HPDE6-E6E7 (cell line): ENCODE measurements at regions not wholly inside any gene's neighbourhood (a gene's known extent, or its start where the extent isn't known, plus 50 kb on each side); places are given as distances from the start of the nearest gene placed in this dataset.
A peak's percentile ranks its signal among the peaks of the same experiment; 100 is the strongest.

ENCODE experiments used
- DNase-seq: peaks from one replicate; pipeline ENCODE4 v3.0.0; 2011; ENCODE audit warnings: missing footprints; ENCODE audit errors: extremely low spot score

DNA sequence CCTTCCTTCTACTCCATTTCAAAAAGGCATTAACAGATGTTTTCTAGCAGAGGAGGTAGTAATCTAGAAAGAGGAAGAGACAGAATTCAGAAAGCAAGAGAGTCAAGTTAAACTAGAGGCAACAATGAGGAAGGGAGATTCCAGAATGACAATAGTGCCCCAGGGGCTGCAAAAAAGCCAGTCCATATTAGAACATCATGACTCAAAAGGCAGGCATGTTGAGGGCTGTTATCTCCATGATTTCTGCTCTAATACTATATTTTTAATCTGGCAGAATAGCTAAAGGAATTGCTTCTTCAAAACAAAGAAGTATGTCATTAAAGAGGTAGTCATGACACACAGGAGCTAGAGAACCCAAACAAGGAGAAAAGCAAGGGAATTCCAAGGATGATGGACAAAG, 599.6 kb downstream of the INHBA start:
- DNase-seq, result no peak

DNA sequence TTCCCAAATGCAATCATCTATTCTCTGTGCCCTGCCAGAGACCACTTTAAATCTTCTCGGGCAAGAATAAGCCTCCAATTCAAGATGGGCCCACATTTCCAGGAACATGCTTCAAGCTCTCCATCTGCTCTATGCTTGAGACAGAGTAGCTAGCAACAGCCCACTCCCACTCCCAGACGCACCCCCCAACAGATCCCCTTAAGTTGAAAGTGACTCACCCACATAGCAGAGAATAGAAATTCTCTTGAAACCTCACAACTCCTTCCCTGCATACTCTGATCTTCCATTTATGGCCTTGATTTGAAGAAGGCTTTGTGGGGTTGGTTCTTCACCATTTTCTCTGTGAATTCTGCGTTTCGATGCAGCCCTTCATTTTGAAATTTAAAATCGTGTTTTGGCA, 604.0 kb downstream of the INHBA start:
- no peak for DNase-seq

DNA sequence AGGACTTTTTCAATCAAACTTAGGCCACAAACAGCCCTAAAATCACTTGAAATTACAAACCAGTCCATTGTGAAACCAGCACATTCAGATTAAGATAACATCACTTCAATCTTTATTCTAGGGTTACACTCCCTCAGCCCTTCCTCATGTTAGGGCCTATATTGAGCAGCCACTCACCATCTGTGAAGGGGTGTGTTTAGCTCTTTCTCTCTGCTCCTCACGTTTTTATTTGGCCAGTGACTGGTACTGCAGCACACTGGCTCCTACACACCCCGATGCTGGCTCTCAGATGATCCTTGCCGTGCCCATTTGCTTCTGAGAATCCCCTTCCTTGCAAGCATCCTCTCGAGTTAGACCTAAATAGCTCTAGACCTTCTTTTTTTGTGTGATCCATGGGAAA, 604.5 kb downstream of the INHBA start:
- DNase-seq, result no peak

DNA sequence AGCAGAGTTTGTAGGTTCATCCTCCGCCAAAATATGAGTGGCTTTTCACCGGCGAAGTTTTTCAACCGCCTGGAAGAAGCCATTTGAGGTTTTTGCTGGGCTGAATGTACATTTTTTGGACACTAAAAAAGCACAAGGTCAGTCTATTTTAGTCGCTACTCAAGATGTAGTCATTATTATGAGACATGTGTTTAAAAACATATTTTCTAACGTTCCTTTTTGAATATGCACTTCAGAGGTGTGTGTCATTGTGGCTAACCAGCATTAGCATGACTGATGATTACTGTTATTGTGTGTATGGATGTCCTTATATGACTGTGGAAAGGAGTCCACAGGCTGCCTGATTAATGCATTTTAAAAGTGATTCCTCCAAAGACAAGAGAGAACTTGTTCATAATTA, 605.4 kb downstream of the INHBA start:
- DNase-seq, result no peak

DNA sequence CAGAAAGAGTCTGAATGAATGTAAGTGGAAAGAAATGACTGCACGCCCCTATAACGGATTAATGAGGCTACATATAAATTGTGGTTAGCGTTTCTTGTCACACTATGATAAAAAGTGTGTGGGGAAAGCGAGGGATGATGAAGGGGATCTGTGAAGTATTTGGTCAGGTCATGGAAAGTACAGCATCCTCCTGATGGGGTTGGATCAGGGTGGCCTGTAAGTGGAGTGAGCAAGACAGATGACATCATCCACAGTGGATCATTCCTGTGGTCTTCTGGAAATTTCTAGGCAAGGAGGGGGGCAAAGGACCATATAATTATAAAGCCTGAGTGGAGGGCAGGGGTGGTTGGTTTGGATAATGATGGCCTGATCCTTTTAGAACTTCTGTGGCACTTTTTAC, 606.0 kb downstream of the INHBA start:
- no peak for DNase-seq

DNA sequence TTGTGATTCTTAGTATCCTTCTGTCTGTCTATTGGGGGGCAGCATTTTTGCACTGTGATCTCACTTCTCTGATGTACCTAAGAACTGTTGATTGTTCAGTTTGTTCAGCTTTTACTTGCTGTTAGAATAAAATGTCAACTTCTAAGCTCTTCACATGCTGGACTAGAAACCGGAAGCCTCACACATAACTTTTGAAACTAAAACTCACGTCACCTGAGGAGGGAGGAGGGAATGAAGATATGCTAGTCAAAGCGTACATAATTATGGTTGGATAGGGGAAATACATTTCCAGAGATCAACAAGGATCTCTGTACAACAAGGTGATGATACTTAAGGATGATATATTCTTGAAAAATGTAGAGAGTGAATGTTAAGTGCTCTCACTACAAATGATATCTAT, 609.7 kb downstream of the INHBA start:
- DNase-seq, result no peak

DNA sequence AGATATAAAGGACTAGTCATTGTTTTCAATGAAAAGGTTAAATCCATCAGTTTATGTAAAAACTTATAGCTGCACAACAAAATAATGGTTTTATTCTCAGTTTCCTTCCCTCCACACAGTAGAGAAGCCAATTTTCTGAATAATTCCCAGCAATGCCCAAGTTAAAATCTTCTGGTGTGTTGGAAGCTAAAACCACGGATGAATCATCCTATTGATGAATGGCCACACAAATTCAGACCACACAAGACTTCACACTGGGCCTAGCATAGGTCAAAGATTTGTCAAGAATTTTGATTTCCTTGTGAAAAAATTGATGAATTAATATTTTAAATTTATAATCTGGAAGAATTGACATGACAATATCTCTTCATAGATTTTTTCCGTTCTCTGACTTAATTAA, 617.6 kb downstream of the INHBA start:
- DNase-seq, result no peak

DNA sequence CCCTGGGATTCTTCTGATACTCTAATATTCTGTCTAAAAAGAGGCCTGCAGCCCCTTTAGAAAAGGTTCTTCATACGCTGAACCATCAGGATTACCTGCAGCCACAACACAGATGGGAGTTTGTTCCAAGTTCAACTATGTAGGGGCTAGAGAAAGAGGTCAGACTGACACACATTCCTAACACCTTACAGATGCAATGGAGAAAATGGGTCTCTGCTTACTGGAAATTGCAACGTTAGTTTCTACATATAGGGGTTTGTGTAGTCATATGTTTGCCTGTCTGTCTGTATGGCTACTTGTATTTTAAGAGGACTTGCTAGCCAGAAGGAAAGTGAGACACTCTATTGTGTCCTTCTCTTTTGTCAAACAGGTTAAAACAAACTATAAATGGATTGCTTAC, 618.5 kb downstream of the INHBA start:
- DNase-seq, result no peak

DNA sequence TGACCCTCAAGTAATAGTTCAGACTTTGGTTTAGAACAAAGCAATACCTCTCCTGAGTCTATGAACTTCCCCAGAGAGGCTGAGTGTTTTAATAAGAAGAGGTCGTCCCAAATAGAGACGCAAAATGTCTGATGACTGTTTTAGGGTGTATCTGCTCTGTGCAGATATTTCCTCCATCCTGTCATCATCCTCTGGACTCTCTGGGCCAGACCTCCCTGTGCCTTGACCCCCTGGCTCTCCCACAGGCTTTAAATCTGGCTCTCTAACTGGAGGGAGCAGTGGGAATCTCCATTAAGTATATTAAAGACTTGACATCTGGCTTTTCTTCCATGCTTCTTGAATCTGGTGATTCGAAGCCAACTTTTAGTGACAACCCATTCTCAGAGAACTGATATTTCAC, 633.3 kb downstream of the INHBA start:
- no peak for DNase-seq

DNA sequence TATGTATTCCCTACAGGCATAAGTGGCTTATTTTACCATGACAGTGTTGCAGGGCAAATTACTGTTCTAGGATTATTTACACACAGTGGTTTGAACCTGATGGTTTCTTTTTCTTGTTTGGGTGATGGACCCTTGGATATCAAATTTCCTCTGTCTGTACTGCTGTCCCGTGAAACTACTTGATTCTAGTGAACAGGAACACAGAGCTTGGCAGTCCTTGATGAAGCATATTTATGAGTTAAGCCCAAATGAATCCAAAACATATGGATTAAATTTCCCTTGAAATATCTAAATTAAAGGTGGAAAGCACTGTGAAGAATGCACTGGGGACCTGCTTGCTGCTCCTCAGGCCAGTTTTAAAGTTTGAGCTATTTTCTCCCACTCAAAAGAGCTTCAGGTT, 635.3 kb downstream of the INHBA start:
- DNase-seq, result no peak

DNA sequence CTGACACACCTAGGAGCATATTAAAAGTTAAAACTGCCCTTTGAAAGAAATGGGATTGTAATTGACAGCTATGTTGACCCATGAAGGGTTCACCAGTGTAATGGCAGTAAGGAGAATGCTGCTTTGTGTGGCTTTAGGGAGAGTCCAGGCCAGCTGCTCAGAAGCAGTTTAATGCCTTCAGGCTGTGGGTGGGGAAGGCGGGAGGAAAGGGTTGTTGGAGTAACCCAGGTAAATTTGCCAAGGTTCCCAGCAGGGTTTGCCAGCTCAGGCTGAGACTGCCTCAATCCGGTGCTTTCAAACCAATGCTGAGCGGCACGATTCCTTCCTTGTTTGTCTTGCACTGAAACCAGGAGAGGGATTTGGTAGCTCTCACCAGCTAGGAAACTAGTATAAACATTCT, 637.2 kb downstream of the INHBA start:
- DNase-seq, result peak; percentile 38

DNA sequence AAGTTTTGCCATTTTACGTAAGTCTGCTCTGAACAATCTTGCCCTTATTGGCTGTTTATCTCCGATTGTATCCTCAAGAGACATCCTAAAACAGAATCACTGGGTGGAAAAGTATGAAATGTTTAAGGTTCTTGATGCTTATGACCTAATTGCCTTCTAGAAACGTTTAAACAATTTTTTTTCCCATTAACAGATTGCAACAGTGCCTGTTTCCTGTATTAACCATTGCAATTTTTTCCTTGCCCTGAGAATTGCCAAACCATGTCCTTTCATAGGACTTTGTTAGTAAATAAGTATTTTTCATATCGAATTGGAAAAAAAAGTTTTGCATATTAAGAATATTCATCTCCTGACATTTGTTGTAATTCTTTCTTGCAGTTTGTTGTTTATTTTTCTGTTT, 639.8 kb downstream of the INHBA start:
- no peak for DNase-seq

DNA sequence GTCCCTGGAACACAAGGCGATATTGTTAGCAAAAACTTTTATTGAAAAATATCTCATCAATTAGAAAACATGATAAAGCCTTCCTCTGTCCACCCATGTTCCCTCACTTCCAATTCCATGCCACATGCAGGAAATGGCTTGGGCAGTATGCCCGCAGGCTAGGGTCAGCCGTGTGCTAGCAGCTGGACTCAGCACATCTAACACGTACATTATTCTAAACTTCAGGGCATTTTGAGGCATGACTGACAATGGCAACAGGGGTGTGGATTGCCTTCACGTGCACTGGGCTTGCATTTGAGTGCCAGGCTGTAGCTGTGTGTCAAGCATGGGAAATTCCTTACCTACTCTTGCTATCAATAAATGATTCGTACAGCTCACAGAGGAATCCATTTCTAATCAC, 642.1 kb downstream of the INHBA start:
- DNase-seq, result no peak

DNA sequence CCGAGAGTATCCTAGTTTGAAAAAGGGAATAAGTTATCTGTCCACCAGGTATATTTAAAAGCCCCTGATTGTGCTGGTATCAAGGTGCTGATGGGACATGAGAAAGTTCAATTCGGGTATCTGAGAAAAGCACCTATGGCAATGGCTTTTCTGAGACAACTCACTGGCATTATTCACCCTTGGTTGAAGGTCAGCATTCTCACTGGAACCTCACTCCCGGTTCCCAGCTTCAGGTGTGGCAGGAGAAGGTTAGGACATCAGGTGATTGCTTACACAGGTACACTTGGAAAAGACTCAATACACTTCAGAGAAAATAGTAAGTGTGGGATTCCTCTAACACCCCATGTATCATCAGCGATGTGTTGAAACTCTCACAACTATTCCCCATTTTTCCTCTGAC, 643.1 kb downstream of the INHBA start:
- no peak for DNase-seq

DNA sequence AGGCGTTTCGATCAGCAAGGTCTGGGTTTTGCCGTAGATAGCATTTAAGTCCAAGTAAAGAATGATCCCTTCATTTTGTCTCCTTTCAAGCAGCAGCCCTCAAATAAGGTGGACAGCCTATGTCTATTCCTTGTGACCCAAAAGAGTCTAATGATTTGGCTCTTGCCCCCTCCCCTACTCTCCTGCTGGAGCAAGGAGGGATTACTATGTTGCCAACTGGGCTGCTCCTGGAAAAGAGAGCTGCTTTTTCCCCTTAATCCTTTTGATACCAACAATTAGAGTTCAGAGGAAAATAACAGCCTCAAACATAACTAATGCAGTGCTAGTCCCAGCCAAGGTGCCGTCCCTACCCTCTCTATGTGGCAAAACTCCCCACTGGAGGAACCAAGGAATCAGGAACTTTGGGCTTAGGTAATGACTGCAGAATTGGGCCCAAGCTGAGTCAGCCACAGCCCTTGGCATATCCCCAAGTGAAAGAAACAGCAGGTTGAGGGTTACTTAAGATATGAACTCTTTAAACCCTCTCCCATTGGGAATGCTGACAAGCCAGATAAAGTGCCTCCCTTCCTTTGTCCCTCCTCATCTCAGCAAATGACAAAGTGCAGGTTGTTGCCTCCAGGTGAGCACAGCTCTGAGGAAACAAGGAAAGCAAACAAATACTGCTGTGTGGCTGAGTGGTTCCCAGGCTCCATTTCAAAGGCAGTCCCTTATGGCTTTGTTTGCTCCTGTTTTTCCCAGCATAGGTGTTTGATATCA, 643.7 kb downstream of the INHBA start:
- no peak for DNase-seq

DNA sequence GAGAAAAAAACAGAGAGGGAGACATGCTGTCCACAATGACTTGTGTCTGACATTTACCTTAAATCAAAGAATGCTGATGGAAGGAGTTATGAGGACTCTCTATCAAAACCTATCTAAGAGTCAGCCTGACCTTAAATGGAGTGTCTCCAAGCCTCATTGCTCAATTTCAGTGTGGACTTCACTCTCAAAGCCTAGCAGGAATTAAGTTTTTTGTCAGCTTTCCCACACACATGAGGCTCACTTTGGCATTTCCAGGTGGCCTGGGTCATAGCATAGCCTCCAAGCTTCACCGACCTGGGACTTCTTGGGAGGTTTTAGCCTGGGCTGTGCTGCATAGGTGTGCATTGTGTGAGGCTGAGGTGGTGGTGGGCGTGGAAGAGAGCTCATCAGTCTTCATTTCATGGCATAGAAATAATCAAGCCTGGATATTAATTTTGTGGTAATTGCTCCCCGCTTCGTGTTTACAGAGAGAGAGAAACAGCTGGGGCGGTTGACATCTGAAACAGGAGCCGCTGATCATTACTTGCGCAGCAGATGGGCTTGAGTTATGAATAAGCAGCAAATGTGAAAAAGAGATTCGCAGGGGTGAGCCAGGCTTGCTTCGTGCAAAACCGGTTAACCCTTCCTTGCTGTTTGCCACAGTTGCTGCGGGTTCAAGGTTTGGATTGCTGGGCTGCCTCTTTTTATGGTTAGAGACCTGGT, 647.8 kb downstream of the INHBA start:
- no peak for DNase-seq

DNA sequence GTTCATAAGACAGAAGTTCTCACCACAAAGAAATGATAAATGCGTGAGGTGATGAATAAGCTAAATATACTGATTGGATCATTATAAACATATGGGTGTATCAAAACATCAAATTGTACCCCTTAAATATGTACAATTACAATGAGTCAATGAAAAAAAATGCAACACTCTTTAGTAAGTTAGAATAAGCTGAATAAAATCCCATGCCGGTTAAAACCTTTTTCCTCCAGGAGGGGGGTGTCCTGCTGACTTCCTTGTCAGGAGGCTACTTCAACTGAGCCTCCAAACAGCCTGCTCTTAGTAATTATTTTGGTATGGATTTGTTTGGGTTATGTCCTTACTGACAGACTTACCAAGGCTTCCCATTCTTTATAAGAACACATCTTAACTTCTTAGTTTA, 649.1 kb downstream of the INHBA start:
- no peak for DNase-seq

DNA sequence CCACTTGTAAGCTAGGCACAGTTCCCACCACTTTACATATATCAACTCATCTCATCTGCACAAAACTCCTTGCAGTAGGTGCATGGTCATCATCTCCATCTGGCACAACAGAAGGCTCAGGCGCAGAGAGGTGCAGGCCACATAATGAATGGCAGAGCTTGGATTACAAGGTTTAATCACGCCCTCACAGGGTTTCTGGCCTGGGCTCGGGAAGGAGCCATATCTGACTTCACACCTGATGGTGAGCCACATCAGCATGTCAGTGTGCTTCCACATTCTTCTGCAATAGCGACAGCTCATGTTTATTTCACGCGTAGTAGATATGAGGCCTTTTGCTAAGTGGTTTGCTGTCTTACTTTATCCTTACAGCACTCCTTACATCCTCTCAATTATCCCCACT, 650.2 kb downstream of the INHBA start:
- no peak for DNase-seq

DNA sequence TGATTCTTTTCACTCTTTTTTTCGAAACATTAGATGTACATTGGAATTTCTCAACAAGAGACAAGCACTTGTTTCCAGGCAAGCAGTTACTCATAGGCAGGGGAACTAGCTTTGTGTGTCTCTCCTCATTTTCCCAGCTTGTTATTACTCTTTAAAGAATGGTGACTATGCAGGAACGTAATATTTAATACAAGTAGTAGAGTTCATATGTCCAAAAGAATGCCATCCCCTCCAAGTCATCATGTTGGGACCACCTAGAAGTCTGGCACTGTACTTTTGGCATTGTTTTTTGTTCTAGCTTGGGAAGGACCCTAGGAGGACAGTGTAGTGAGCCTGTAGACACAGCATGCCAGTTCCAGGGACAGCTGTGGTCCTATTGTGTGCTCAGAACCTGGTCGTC, 650.7 kb downstream of the INHBA start:
- DNase-seq, result no peak

DNA sequence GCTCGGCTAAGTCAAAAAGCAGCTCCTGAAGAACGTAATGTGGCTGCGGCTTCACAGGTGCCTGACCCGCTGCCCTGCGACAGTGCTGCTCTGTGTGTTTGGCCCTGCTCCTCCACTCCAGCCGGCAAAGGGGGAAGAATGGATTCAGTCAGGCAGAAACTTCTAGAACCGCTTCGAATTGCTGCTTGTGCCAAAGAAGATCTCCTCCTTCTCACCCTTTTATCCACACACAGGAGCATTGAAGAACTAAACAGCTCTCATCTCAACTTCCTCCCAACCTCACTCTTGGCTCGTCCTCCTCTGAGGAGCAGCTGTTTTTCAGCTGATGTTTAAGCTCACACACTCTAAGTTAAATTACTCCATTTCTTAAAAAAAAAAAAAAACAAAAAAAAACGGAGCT, 651.4 kb downstream of the INHBA start:
- no peak for DNase-seq

DNA sequence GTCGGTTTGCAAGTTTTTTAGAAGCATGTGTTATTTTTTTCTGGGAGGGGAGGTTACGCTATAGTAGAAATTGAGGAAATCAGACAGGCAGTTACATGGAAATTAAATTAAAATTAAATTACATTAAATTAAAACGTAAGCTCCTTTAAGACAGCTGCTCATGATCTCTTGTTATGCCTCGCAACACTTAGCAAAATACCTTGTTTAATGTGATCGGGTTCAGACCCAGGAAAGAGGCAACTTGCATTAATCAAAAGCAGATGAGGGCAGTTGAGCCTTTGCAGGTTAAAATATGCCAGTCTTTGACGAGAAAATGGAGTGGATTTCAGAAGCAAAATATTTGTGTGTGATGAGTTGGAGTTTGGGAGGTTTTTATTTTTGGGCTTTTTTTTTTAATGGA, 651.8 kb downstream of the INHBA start:
- DNase-seq, result no peak

DNA sequence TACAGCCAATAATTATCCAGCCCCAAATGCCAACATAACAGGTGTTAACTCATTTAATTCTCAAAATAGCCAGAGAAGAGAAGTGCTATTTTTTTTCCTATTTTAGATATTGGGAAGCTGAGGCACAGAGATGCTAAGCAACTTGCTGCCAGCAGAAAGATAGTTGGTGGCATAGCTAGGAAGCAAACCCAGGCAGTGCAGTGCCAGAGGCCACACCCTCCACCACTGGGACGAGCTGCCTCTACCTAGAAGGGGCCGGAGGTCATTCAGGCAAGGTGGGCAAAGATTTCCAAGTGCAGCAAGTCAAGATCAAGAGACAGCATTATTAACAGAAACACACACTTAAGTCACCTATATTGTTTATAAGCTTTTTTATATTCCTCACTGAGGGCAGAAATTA, 654.1 kb downstream of the INHBA start:
- no peak for DNase-seq

DNA sequence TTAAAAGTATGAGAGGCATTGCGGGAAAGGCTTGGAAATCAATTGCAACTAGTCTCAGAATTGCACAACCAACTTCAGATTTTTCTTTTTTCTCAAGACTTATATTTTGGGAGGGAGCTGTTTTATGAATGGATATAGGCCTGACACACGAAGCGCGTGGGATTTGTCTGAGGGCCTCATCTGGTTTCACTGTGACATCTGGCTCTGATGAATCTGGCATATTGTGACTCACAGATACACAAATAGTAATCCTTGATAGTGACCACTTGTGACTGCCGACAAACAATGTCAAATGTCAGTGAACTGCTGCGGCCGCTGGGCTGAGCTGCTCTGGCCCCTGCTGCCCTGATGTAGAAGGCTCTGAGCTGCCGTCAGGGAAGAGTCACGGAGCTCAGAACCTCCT, 655.1 kb downstream of the INHBA start:
- DNase-seq, result no peak

DNA sequence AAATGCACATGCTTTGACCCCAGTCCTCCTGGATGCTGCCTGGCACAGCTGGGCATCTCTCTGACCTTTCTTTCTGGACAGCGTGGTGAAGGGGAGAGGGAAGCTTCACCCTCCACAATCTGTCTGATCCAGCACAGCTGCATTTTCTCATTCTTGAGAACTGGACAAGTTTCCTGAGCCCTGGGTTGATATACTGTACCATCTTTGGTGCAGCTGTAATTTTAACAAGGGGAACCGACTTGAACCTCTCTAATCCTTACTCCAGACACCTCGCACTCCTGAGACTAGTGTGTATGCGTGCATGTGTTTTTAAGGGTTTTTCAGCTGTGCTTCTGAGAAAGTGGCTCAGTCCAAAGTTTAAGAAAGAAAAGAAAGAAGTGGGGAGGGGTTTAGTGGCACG, 655.7 kb downstream of the INHBA start:
- no peak for DNase-seq
